Ascending aorta (tissue), 2 donors: ENCODE measurements at regions not wholly inside any gene's neighbourhood (a gene's known extent, or its start where the extent isn't known, plus 50 kb on each side); places are given as distances from the start of the nearest gene placed in this dataset.

Experiments used
- DNase-seq, 2 donors: peaks; one replicate each; pipeline ENCODE4 v3.0.0-alpha.2; 2019; ENCODE audit warnings: low spot score in 2 of 2
- H3K27ac ChIP-seq, 2 donors: fragments of 200-600 bp; sonication (generic); one replicate each; pipeline ENCODE4 v1.5.1; 2016 to 2017; ENCODE audit warnings: mild to moderate bottlenecking in 1 of 2
- H3K27me3 ChIP-seq: fragments of 200-600 bp; sonication (generic); one replicate; pipeline ENCODE4 v1.5.1; 2017
- H3K36me3 ChIP-seq, 2 donors: fragments of 200-600 bp; sonication (generic); one replicate each; pipeline ENCODE4 v1.5.1; 2016
- H3K4me1 ChIP-seq, 2 donors: fragments of 200-600 bp; sonication (generic); one replicate each; pipeline ENCODE4 v1.5.1; 2016 to 2017; ENCODE audit warnings: mild to moderate bottlenecking in 1 of 2
- H3K4me3 ChIP-seq, 2 donors: fragments of 200-600 bp; sonication (generic); one replicate each; pipeline ENCODE4 v1.5.1; 2016 to 2017; ENCODE audit warnings: mild to moderate bottlenecking in 1 of 2
- H3K9me3 ChIP-seq, 2 donors: fragments of 200-600 bp; sonication (generic); one replicate each; pipeline ENCODE4 v1.5.1; 2016
- intact Hi-C: fragments of 100-400 bp; cut with DNase I; formaldehyde crosslinking; loops from one replicate; pipeline ENCODE4 v1.15.1; 2023
- TF ChIP-seq, protein P1 (sequence below), 3 experiments: fragments of 200-600 bp in 2 of 3; fragments of 450-650 bp in 1 of 3; sonication (generic) in 2 of 3; IDR thresholded peaks; one replicate each; pipeline ENCODE4 v1.5.1; 2016 to 2019; ENCODE audit warnings: antibody characterized with exemption in 3 of 3, mild to moderate bottlenecking in 1 of 3, moderate library complexity in 1 of 3

DNA sequence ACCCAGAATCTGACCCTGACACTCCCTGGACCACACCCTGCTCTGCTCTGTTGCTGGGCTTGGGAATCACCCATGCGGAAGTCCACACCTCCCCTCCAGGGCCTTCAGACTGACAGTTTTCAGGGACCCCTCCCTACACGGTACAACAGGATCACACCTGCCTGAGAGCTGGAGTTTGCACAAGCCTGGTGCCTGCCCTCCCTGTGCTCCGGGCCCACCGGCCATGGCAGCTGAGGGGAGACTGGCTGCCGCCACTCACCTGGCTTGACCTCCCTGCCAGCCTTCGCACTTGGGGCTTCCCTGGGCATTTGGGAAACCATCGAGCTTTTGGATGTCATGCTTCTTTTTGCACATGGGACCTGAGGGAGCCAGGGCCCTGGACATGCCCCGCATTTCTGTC is 95.9 kb upstream of the ANKRD34C start:
- TF ChIP-seq, protein P1, sequence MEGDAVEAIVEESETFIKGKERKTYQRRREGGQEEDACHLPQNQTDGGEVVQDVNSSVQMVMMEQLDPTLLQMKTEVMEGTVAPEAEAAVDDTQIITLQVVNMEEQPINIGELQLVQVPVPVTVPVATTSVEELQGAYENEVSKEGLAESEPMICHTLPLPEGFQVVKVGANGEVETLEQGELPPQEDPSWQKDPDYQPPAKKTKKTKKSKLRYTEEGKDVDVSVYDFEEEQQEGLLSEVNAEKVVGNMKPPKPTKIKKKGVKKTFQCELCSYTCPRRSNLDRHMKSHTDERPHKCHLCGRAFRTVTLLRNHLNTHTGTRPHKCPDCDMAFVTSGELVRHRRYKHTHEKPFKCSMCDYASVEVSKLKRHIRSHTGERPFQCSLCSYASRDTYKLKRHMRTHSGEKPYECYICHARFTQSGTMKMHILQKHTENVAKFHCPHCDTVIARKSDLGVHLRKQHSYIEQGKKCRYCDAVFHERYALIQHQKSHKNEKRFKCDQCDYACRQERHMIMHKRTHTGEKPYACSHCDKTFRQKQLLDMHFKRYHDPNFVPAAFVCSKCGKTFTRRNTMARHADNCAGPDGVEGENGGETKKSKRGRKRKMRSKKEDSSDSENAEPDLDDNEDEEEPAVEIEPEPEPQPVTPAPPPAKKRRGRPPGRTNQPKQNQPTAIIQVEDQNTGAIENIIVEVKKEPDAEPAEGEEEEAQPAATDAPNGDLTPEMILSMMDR (IDR thresholded peaks at IDR 0.05): no peak
- H3K27ac ChIP-seq: no peak overlapping the region
- H3K36me3 ChIP-seq: no peaks in the 10 kb centered on the region
- H3K4me1 ChIP-seq: no peaks in the 10 kb centered on the region
- H3K4me3 ChIP-seq: no peak overlapping the region
- intact Hi-C loops: loop anchor here (10.0 kb wide), 1 partner anchor 162 kb away; no protein-coding TSS in a partner anchor
- no peak for DNase-seq
- H3K9me3 ChIP-seq: no peaks in the 10 kb centered on the region
- H3K27me3 ChIP-seq: no peaks in the 10 kb centered on the region

GRCh38 chr15:79185199-79185598 is 94.6 kb upstream of the RASGRF1 start:
- H3K9me3 ChIP-seq: no peaks in the 10 kb centered on the region
- H3K27me3 ChIP-seq: no peaks in the 10 kb centered on the region
- no peaks in the 10 kb centered on the region for H3K4me1 ChIP-seq
- intact Hi-C loops: loop anchor here (10.0 kb wide), 1 partner anchor 160 kb away; no protein-coding TSS in a partner anchor
- H3K36me3 ChIP-seq: no peaks in the 10 kb centered on the region
- DNase-seq: no peak
- TF ChIP-seq, protein P1 (IDR thresholded peaks at IDR 0.05): no peak
- no peak overlapping the region for H3K4me3 ChIP-seq
- H3K27ac ChIP-seq: no peak overlapping the region

GRCh38 chr15:79184465-79184892 is 93.9 kb upstream of the RASGRF1 start:
- TF ChIP-seq, protein P1 (IDR thresholded peaks at IDR 0.05): peak; percentile 69 to 99 (median 88)
- intact Hi-C loops: loop anchor here (5.0 to 10.0 kb wide), 3 partner anchors 160 to 567 kb away; no protein-coding TSS in a partner anchor

DNA sequence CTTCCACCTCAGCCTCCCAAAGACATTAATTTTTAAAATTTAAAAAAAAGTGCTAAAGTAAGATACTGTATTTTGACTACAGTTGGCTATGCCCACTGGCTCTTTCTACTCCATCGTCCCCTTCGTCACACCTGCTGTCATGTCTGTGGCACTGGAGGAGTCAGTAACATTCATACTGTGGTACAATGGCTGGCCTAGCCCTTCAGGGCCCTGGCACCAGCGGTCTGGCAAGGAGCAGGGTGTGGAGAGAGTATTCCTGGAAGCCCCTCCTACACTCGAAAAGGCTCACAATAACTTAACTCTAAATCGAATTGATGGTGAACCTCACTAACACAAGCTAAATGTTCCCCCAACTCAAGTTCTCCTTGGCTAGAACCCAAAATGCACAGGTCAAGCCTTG is 89.7 kb upstream of the RASGRF1 start:
- H3K36me3 ChIP-seq: no peaks in the 10 kb centered on the region
- no peaks in the 10 kb centered on the region for H3K27me3 ChIP-seq
- intact Hi-C loops: loop anchor here (5.0 to 10.0 kb wide), 3 partner anchors 156 to 563 kb away; no protein-coding TSS in a partner anchor
- no peak overlapping the region for H3K4me3 ChIP-seq
- no peaks in the 10 kb centered on the region for H3K9me3 ChIP-seq
- no peak for DNase-seq
- no peak overlapping the region for H3K27ac ChIP-seq
- TF ChIP-seq, protein P1 (IDR thresholded peaks at IDR 0.05): no peak
- no peaks in the 10 kb centered on the region for H3K4me1 ChIP-seq

More at GRCh38 chr15:79184465-79184892, 93.9 kb upstream of the RASGRF1 start:
- Histone ChIP-seq H3K4me3 (no peak overlapping the region), H3K4me1 (no peaks in the 10 kb centered on the region), H3K9me3 (no peaks in the 10 kb centered on the region), H3K27ac (no peak overlapping the region), H3K27me3 (no peaks in the 10 kb centered on the region), H3K36me3 (no peaks in the 10 kb centered on the region)
- peak; percentile 17 to 78 for DNase-seq

DNA sequence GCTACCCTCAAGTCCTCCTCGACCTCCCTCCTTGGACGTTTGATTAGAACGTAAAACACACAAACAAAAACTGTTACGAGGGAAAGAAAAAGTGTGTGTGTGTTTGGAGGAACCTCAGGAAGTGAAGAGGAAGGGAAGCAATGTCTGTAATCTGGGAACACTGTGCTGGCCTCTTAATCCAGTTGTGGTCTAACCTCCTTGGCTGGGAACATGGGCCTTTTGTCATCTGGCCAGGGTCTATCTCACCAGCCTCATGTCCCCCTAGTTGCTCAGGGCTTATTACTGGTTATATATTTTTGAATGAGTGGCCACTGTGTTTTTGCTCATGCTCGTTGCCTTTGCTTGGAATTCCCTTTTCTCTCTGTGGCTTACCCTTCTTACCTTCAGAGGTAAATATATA is 89.0 kb upstream of the RASGRF1 start:
- no peak for DNase-seq
- no peaks in the 10 kb centered on the region for H3K4me1 ChIP-seq
- TF ChIP-seq, protein P1 (IDR thresholded peaks at IDR 0.05): no peak
- no peaks in the 10 kb centered on the region for H3K36me3 ChIP-seq
- no peaks in the 10 kb centered on the region for H3K9me3 ChIP-seq
- no peaks in the 10 kb centered on the region for H3K27me3 ChIP-seq
- no peak overlapping the region for H3K4me3 ChIP-seq
- no peak overlapping the region for H3K27ac ChIP-seq
- intact Hi-C loops: no loop called here

GRCh38 chr15:79179108-79179561 is 88.6 kb upstream of the RASGRF1 start:
- no peaks in the 10 kb centered on the region for H3K36me3 ChIP-seq
- H3K4me1 ChIP-seq: no peaks in the 10 kb centered on the region
- TF ChIP-seq, protein P1 (IDR thresholded peaks at IDR 0.05): no peak
- H3K27ac ChIP-seq: no peak overlapping the region
- no peak overlapping the region for H3K4me3 ChIP-seq
- no peaks in the 10 kb centered on the region for H3K27me3 ChIP-seq
- DNase-seq: no peak
- H3K9me3 ChIP-seq: no peaks in the 10 kb centered on the region
- intact Hi-C loops: no loop called here
